Astrocyte of the cerebellum (primary cell): ENCODE measurements at regions not wholly inside any gene's neighbourhood (a gene's known extent, or its start where the extent isn't known, plus 50 kb on each side); places are given as distances from the start of the nearest gene placed in this dataset.

Experiments used
- DNase-seq: peaks from one replicate; pipeline ENCODE4 v3.0.0-alpha.2; 2011; ENCODE audit warnings: low read depth
- H3K4me3 ChIP-seq: 2 replicates; pipeline ENCODE4 v1.5.1; 2011; ENCODE audit warnings: mild to moderate bottlenecking, low read depth, low read length, moderate library complexity
- CTCF ChIP-seq: IDR thresholded peaks from 2 replicates; pipeline ENCODE4 v1.5.1; 2012; ENCODE audit warnings: low read length, low read depth, moderate library complexity, mild to moderate bottlenecking; ENCODE audit errors: missing control alignments
- in situ Hi-C: cut with HindIII; loops from 2 replicates; pipeline ENCODE4 v1.10.0; 2017; ENCODE audit warnings: low sequenced_read_pairs

- TF ChIP-seq CTCF, result no peak
- no peak for DNase-seq
- in situ Hi-C loops, result no loop called here
- no peak overlapping the region for H3K4me3 ChIP-seq
Observed at GRCh38 chrX:26070882-26071281, 67.3 kb upstream of the MAGEB18 start.

- DNase-seq, result no peak
- no peak overlapping the region for H3K4me3 ChIP-seq
- in situ Hi-C loops, result no loop called here
- no peak for TF ChIP-seq CTCF
Observed at GRCh38 chrX:26071618-26072017, 66.5 kb upstream of the MAGEB18 start.

GRCh38 chrX:26083093-26083492 is 55.0 kb upstream of the MAGEB18 start:
- TF ChIP-seq CTCF, result no peak
- no peak overlapping the region for H3K4me3 ChIP-seq
- no peak for DNase-seq
- in situ Hi-C loops, result no loop called here
